Activated naive CD4-positive, alpha-beta T cell treated with anti-CD3 and anti-CD28 coated beads for 36 hours (primary cell): ENCODE measurements at regions not wholly inside any gene's neighbourhood (a gene's known extent, or its start where the extent isn't known, plus 50 kb on each side); places are given as distances from the start of the nearest gene placed in this dataset.

ENCODE experiments used
- CTCF ChIA-PET: fragments of 350-600 bp; sonication (Branson Sonifier 250); formaldehyde crosslinking; loops from one replicate; lab custom pipeline; 2021; ENCODE audit warnings: antibody characterized with exemption; lab: Charles Lee
- DNase-seq: peaks from one replicate; pipeline ENCODE4 v3.0.0-alpha.2; 2020
- H3K27ac Mint-ChIP-seq: one replicate; pipeline ENCODE4 v1.8.0; 2021; ENCODE audit warnings: mild to moderate bottlenecking, mixed read lengths
- H3K27me3 Mint-ChIP-seq: one replicate; pipeline ENCODE4 v1.8.0; 2021; ENCODE audit warnings: low read depth, mixed read lengths
- H3K36me3 Mint-ChIP-seq: one replicate; pipeline ENCODE4 v1.8.0; 2021; ENCODE audit warnings: low read depth, mixed read lengths
- H3K4me1 Mint-ChIP-seq: one replicate; pipeline ENCODE4 v1.8.0; 2021; ENCODE audit warnings: low read depth, mixed read lengths
- H3K4me3 Mint-ChIP-seq: one replicate; pipeline ENCODE4 v1.8.0; 2021; ENCODE audit warnings: mild to moderate bottlenecking, moderate library complexity, mixed read lengths
- H3K9me3 Mint-ChIP-seq: one replicate; pipeline ENCODE4 v1.8.0; 2021; ENCODE audit warnings: mixed read lengths
- intact Hi-C: fragments of 100-400 bp; cut with micrococcal nuclease; formaldehyde crosslinking; loops from one replicate; pipeline ENCODE4 v1.15.1; 2023

DNA sequence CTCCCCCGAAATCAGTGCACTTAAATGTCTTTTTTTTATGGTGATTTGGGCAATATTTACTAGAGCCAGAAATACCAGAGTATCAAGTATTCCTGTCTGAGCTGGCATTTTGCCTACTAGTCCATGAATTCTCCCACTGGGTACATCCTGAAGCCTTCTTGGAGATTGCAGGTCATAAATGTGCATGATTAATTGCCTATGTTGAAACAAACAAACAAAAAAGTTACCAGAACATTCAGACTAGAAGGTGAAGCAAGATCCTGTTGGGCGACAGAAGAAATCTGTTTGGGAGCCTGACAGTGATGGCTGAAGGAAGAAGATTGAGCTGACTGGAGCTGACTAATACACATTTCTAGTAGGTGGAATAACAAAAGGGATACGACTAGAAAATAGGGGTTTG, 127.4 kb upstream of the NRIP1 start:
- Mint-ChIP-seq H3K27me3 (no peaks in the 10 kb centered on the region), H3K36me3 (no peaks in the 10 kb centered on the region), H3K4me3 (no peak overlapping the region), H3K27ac (no peak overlapping the region), H3K4me1 (no peaks in the 10 kb centered on the region), H3K9me3 (no peaks in the 10 kb centered on the region)
- no peak for DNase-seq
- CTCF ChIA-PET: no interaction called here
- intact Hi-C loops: no loop called here

DNA sequence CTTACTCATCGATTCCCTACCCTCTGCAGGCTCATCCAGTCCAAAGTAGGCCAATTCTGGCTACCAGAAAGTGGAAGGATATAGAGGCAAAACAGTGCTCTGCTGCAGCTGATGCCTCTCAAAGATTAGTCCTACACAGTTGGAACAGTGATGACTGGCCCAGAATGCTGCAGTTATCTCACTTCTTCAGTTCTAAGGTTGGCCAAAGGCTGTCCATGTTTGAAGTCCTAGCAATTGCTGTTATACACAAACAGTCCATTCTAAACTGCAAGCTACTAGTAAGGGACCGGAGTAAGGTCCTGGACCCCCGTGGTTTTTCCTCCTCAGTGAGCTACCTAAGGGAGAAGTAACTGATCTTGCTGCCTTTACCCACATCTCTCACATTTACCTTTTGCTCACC, 129.1 kb upstream of the NRIP1 start:
- Mint-ChIP-seq H3K9me3 (no peaks in the 10 kb centered on the region), H3K27me3 (no peaks in the 10 kb centered on the region), H3K36me3 (no peaks in the 10 kb centered on the region), H3K4me3 (no peak overlapping the region), H3K27ac (no peak overlapping the region), H3K4me1 (no peaks in the 10 kb centered on the region)
- DNase-seq: no peak
- intact Hi-C loops: no loop called here
- CTCF ChIA-PET: no interaction called here

DNA sequence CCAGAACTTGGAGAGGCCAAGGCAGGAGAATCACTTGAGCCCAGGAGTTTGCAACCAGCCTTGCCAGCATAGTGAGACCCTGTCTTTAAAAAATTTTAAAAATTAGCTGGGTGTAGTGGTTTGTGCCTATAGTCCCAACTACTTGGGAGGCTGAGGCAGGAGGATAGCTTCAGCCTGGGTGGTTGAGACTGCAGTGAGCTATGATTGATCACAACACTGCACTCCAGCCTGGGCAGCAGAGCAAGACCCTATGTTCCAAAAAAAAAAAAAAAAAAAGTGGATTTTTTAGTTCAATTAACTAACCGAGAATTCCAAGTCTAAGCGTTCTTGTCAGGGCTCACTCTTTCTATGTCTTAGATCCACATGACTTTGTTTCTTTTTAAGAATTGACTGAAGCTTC, 130.3 kb upstream of the NRIP1 start:
- no peaks in the 10 kb centered on the region for H3K4me1 Mint-ChIP-seq
- no peaks in the 10 kb centered on the region for H3K27me3 Mint-ChIP-seq
- CTCF ChIA-PET: interaction anchor here (1.1 kb wide), 1 partner anchor 288 kb away, joined by 4 read pairs; no protein-coding TSS in a partner anchor
- H3K27ac Mint-ChIP-seq: no peak overlapping the region
- H3K4me3 Mint-ChIP-seq: no peak overlapping the region
- no peaks in the 10 kb centered on the region for H3K9me3 Mint-ChIP-seq
- intact Hi-C loops: no loop called here
- no peaks in the 10 kb centered on the region for H3K36me3 Mint-ChIP-seq
- no peak for DNase-seq

DNA sequence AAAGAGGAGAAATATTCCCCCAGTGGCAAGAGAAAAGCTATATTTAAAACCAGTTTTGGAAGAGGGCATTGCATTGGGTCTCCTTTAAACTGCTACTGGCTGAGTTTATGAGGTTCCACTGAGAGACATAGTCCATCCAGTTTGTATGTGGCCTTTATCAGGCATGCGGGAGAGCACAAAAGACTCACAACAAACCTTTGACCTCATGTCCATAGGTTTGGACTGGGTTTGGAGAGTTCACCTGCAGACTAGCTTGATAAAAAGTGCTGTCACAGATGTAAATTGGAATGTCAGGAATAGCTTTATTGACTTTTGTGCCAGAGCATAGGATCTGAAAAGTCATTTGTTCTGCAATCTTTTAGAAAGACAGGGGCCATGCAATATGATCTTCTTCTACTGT, 131.0 kb upstream of the NRIP1 start:
- Mint-ChIP-seq H3K36me3 (no peaks in the 10 kb centered on the region), H3K27ac (no peak overlapping the region)

DNA sequence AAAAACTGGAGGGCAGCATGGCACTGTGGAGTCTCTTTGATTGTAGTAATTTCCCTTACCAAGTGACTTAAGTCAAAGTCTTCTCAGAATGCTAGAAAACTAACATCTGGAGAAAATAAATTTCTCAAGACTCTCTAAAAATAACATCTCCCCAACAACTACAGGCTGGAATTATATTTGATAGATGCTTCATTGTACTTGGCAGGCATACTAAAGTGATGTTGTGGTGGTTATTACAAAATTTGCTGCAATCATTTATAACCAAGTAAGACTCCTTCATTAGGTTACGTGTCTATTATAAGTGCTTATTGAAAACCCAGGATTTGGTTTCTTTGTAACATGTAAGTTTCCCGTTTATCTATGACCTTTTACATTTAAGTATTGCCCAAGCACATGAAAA, 132.9 kb upstream of the NRIP1 start:
- H3K9me3 Mint-ChIP-seq: no peaks in the 10 kb centered on the region
- CTCF ChIA-PET: no interaction called here
- no peaks in the 10 kb centered on the region for H3K36me3 Mint-ChIP-seq
- no peak overlapping the region for H3K4me3 Mint-ChIP-seq
- no peak overlapping the region for H3K27ac Mint-ChIP-seq
- DNase-seq: no peak
- H3K4me1 Mint-ChIP-seq: no peaks in the 10 kb centered on the region
- no peaks in the 10 kb centered on the region for H3K27me3 Mint-ChIP-seq
- intact Hi-C loops: no loop called here

More for the DNA sequence above, 131.0 kb upstream of the NRIP1 start:
- H3K9me3 Mint-ChIP-seq: no peaks in the 10 kb centered on the region
- no peaks in the 10 kb centered on the region for H3K27me3 Mint-ChIP-seq
- no peaks in the 10 kb centered on the region for H3K4me1 Mint-ChIP-seq
- no peak for DNase-seq
- intact Hi-C loops: no loop called here
- CTCF ChIA-PET: interaction anchor here (1.1 kb wide), 1 partner anchor 287 kb away, joined by 4 read pairs; no protein-coding TSS in a partner anchor
- no peak overlapping the region for H3K4me3 Mint-ChIP-seq

DNA sequence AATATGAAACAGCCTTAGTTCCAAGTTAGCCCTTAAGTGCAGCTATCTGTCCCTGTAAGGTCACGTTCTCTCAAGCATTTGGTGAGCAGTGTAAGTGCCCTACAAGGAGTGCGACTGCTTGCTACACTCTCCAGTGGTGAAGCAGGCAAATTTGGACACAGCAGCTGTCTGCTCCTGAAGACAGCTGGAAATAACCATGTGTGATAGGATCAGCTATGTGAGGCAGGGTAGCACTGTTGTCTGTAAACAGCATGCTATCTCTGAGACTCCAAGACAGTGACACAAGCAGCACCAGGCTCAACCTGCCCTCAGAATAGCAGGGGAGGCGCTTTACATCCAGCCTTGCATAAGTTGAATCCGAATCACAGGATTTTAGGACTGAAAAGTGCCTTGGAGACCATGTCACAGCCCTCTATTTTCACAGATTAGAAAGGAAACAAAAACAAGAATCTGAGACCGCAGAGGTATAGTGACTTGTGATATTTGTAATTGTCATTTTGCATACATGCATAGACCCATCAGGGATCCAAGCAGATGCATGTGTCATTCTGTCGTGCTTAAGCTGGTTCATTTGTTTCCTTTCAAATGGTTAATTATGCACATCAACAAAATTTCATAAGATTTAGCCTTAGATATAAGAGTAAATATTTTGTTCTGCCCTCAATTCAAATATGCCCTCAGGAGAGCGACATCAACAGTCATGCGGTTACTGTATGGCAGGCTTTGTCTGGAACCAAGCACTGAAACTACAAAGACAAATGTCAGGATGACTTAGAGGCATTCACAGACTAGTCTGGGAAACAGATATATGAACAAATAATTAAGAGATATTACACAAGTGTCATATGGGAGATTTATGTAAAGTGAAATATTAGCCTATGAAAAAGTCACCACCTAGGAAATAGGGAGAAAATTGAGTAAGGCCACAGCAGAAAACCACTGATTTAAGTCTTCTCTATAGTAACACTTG, 134.9 kb upstream of the NRIP1 start:
- intact Hi-C loops: no loop called here
- no peak overlapping the region for H3K27ac Mint-ChIP-seq
- H3K4me1 Mint-ChIP-seq: no peaks in the 10 kb centered on the region
- CTCF ChIA-PET: no interaction called here
- H3K9me3 Mint-ChIP-seq: no peaks in the 10 kb centered on the region
- no peaks in the 10 kb centered on the region for H3K36me3 Mint-ChIP-seq
- peaks cover 2% of the 10 kb centered on the region for H3K27me3 Mint-ChIP-seq
- H3K4me3 Mint-ChIP-seq: no peak overlapping the region
- DNase-seq: no peak

DNA sequence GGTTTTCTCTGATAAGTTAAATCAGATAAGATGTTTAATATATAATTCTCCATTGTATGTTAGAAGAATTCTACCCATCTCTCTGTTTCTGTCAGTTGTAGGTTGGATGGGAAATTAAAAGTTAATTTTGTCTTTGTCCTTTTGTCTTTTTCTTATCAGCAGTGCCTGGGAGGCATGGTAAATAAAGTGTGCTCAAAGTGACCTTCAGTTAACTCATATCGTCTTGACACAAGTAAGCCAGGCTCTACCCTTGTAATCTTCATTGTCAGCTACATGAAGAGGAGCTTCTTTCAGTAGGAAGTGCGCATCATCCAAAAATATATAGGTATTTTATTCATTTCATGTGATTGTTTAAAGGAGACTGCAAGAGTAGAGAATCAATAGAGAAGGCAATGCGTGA, 138.9 kb upstream of the NRIP1 start:
- H3K36me3 Mint-ChIP-seq: no peaks in the 10 kb centered on the region
- no peaks in the 10 kb centered on the region for H3K9me3 Mint-ChIP-seq
- no peaks in the 10 kb centered on the region for H3K4me1 Mint-ChIP-seq
- no peak for DNase-seq
- peaks cover 13% of the 10 kb centered on the region for H3K27me3 Mint-ChIP-seq
- no peak overlapping the region for H3K4me3 Mint-ChIP-seq
- intact Hi-C loops: no loop called here
- CTCF ChIA-PET: interaction anchor here (0.7 kb wide), 1 partner anchor 80 kb away, joined by 3 read pairs; no protein-coding TSS in a partner anchor
- H3K27ac Mint-ChIP-seq: no peak overlapping the region

DNA sequence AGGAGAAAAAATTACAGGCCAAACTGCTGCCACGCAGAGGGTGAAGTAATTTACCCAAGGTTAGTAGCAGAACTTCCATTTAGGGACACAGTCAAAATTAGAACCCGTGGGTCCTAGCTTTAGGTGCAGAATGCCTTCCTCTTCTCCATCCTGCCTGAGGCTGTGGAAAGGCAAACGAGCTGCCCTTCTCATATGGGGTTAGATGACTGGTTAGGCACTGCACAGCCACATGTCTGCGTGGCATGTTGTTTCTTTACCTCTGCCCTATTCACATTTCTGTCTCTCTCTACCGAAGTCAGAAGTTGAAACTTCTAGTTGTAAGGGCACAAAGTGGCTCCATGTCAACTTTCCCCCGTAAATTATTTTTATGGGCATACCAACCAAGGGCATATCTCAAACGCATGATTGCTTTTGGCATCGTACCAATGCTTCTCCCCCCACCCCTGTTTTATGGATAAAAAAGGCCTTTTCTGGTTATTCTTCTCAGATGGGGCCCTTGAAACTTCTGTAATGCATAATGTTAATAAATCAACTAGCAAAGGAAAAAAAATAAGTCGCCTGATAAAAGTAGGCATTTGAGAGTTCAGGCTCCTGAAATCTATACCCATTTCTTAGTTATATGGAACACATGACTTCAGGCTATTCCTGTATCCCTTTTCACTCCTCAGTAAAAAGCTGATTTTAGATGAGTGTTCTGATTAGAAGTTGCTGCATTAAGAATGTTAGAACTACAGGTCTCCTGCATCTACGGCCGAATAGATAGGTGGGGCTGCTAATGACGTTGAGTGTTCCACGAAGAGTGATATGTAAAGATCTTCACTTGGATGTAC, 139.6 kb upstream of the NRIP1 start:
- CTCF ChIA-PET: no interaction called here
- H3K9me3 Mint-ChIP-seq: no peaks in the 10 kb centered on the region
- no peak overlapping the region for H3K4me3 Mint-ChIP-seq
- H3K36me3 Mint-ChIP-seq: no peaks in the 10 kb centered on the region
- intact Hi-C loops: no loop called here
- H3K27ac Mint-ChIP-seq: no peak overlapping the region
- H3K4me1 Mint-ChIP-seq: no peaks in the 10 kb centered on the region
- peaks cover 13% of the 10 kb centered on the region for H3K27me3 Mint-ChIP-seq
- DNase-seq: no peak

DNA sequence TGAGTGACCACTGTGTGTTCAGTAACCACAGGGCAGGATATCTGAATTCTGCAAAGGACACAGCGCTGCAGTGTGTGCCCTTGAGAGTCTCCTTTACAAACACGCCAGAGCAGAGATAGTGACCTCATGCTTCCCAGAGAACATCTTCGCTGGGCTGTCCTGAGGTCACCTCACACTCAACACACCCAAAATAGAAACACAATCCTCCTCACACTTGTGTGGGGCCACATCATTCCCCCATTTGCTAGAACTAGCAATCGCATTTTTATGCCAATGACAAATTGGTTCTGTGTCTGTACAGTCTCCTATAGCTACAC, 140.1 kb upstream of the NRIP1 start:
- Mint-ChIP-seq H3K27me3 (peaks cover 13% of the 10 kb centered on the region), H3K27ac (no peak overlapping the region), H3K9me3 (no peaks in the 10 kb centered on the region), H3K4me3 (no peak overlapping the region), H3K4me1 (no peaks in the 10 kb centered on the region), H3K36me3 (no peaks in the 10 kb centered on the region)
- CTCF ChIA-PET: no interaction called here
- no peak for DNase-seq
- intact Hi-C loops: no loop called here

DNA sequence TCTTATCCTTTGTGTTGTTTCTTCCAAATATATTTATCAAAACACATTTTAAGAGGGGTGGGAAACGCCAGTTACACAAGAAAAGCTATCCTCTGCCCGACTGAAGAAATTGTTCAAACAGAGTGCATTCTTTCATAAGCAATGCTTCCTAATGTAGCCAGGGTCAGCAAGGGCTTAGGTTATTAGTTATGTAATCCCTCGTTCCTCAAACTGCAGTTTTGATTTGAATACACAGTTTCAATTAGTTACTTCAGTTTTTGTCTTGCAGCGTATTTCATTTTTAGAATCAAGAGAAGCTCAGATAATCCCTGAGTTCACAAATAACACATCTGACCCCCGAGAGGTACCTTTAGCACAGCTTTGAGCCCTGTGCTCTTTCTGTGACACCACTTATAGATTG, 141.7 kb upstream of the NRIP1 start:
- no peak for DNase-seq
- intact Hi-C loops: no loop called here
- Mint-ChIP-seq H3K9me3 (no peaks in the 10 kb centered on the region), H3K4me1 (no peaks in the 10 kb centered on the region), H3K27me3 (peaks cover 13% of the 10 kb centered on the region), H3K4me3 (no peak overlapping the region), H3K36me3 (no peaks in the 10 kb centered on the region), H3K27ac (no peak overlapping the region)
- CTCF ChIA-PET: no interaction called here

DNA sequence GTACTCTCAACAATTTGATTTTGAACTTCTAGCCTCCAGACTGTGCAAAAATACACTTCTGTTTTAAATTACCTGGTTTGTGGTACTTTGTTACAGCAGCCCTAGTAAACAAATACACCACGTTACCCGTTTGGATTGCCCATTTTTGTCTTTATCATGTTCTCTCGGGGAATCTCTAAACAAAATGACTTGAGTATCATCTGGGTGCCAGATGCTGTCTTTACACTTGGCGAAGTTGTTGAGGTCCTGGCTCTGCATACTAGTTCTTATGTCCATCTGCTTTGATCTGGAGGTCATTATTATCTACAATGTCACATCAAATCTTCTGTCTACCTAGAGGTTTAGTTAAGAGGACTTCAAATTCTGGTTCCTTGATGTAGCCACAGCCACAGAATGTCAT, 142.4 kb upstream of the NRIP1 start:
- Mint-ChIP-seq H3K36me3 (no peaks in the 10 kb centered on the region), H3K4me3 (no peak overlapping the region), H3K27me3 (peaks cover 13% of the 10 kb centered on the region), H3K4me1 (no peaks in the 10 kb centered on the region), H3K9me3 (no peaks in the 10 kb centered on the region), H3K27ac (no peak overlapping the region)
- intact Hi-C loops: no loop called here
- CTCF ChIA-PET: no interaction called here
- no peak for DNase-seq

DNA sequence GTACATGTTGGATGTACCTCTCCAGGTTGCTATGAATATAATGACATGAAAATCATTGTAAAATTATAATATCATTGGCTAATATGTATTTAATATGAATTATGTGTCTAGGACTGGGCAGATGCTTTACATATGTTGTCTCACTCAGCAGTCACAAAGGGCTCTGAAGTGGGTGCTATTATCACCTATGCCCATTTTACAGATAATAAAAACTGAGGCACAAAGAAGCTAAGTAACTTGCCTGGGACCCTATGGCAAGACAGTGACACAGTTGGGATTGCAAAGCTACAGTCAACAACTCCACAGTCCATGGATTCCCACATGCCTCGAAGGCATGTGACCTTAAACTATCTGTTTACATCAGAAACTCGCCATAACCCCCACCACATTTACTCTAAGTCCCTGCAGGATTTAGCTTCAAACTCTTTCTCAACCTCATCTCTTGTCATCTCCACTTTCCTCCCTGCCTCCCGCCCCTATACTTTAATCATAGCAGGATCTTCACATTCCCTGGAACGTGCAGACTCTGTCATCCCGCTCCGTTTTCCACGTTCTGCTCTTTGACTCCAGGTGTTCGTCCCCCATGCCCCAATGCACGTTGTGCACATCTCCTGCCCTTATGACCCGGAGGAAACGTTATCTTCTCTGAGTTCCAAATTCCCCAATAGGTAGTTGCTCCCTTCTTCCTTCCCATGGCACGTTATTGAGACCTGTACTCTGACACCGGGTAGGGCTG, 143.0 kb upstream of the NRIP1 start:
- H3K4me1 Mint-ChIP-seq: no peaks in the 10 kb centered on the region
- intact Hi-C loops: no loop called here
- H3K27ac Mint-ChIP-seq: no peak overlapping the region
- no peak for DNase-seq
- no peaks in the 10 kb centered on the region for H3K9me3 Mint-ChIP-seq
- H3K36me3 Mint-ChIP-seq: no peaks in the 10 kb centered on the region
- peaks cover 13% of the 10 kb centered on the region for H3K27me3 Mint-ChIP-seq
- no peak overlapping the region for H3K4me3 Mint-ChIP-seq
- CTCF ChIA-PET: no interaction called here
